IMR-90 (cell line): ENCODE measurements at regions not wholly inside any gene's neighbourhood (a gene's known extent, or its start where the extent isn't known, plus 50 kb on each side); places are given as distances from the start of the nearest gene placed in this dataset.

ENCODE experiments used
- ATAC-seq: fragments of 200-7000 bp; cut with Tn5 transposase; 2 replicates; pipeline ENCODE4 v1.9.1; 2020; ENCODE audit warnings: low read depth, mild to moderate bottlenecking, moderate library complexity
- BruUV-seq: library from RNA; stranded (reverse); fragments of 400-500 nt; replicated peaks from 2 replicates; lab custom pipeline; 2021; lab: Mats Ljungman, UMichigan
- CTCF ChIA-PET: fragments of 300-600 bp; formaldehyde crosslinking; extraction: SDS; loops from one replicate; lab custom pipeline; 2021; ENCODE audit warnings: antibody characterized with exemption; lab: Yijun Ruan, JAX
- POLR2A ChIA-PET: fragments of 300-600 bp; sonication (Branson Sonifier 250); formaldehyde crosslinking; loops from one replicate; lab custom pipeline; 2022; ENCODE audit warnings: antibody characterized with exemption; ENCODE audit not compliant: unreplicated experiment; lab: Charles Lee
- DNase-seq: peaks from one replicate; pipeline ENCODE4 v3.0.0; 2013
- H2AFZ ChIP-seq: replicated peaks from 2 replicates; pipeline ENCODE3; 2013; ENCODE audit warnings: low read length, mild to moderate bottlenecking; ENCODE audit not compliant: poor library complexity
- H2AK5ac ChIP-seq: 2 replicates; pipeline ENCODE4 v1.6.1; 2013; ENCODE audit warnings: low read depth, low read length, inconsistent platforms
- H2AK9ac ChIP-seq: replicated peaks from 2 replicates; pipeline ENCODE3; 2013; ENCODE audit warnings: mild to moderate bottlenecking, low read depth, low read length, moderate library complexity; ENCODE audit not compliant: poor library complexity
- H2BK120ac ChIP-seq: 2 replicates; pipeline ENCODE4 v1.6.1; 2013; ENCODE audit warnings: low read depth, low read length, inconsistent platforms
- H2BK15ac ChIP-seq: 3 replicates; pipeline ENCODE4 v1.6.1; 2013; ENCODE audit warnings: low read depth, low read length, inconsistent platforms
- H2BK20ac ChIP-seq: 2 replicates; pipeline ENCODE4 v1.6.1; 2013; ENCODE audit warnings: low read depth, mild to moderate bottlenecking, inconsistent platforms, low read length, moderate library complexity
- H2BK5ac ChIP-seq: 2 replicates; pipeline ENCODE4 v1.6.1; 2013; ENCODE audit warnings: mild to moderate bottlenecking, low read depth, low read length, inconsistent platforms; ENCODE audit not compliant: poor library complexity, severe bottlenecking
- H3K14ac ChIP-seq: replicated peaks from 2 replicates; pipeline ENCODE4 v1.6.1; 2013; ENCODE audit warnings: low read depth, low read length, inconsistent platforms
- H3K18ac ChIP-seq: 2 replicates; pipeline ENCODE4 v1.6.1; 2013; ENCODE audit warnings: low read depth, low read length, control low read depth
- H3K23ac ChIP-seq: 2 replicates; pipeline ENCODE4 v1.6.1; 2013; ENCODE audit warnings: low read depth, low read length, inconsistent platforms
- H3K27ac ChIP-seq: 2 replicates; pipeline ENCODE4 v1.5.1; 2013; ENCODE audit warnings: mild to moderate bottlenecking, control low read depth, low read length; ENCODE audit not compliant: insufficient read depth
- H3K27me3 ChIP-seq: 2 replicates; pipeline ENCODE4 v1.6.1; 2013; ENCODE audit warnings: low read length; ENCODE audit not compliant: control insufficient read depth, insufficient read depth
- H3K36me3 ChIP-seq: 2 replicates; pipeline ENCODE4 v1.6.1; 2013; ENCODE audit warnings: low read length, mixed read lengths; ENCODE audit not compliant: control insufficient read depth, insufficient read depth
- H3K4ac ChIP-seq: 2 replicates; pipeline ENCODE4 v1.6.1; 2013; ENCODE audit warnings: low read depth, low read length, inconsistent platforms
- H3K4me1 ChIP-seq: 2 replicates; pipeline ENCODE4 v1.6.1; 2013; ENCODE audit warnings: low read length, mixed read lengths; ENCODE audit not compliant: control insufficient read depth, insufficient read depth
- H3K4me2 ChIP-seq: 2 replicates; pipeline ENCODE4 v1.6.1; 2013; ENCODE audit warnings: low read depth, mild to moderate bottlenecking, control low read depth, low read length, moderate library complexity
- H3K4me3 ChIP-seq: 2 replicates; pipeline ENCODE4 v1.5.1; 2013; ENCODE audit warnings: low read depth, mild to moderate bottlenecking, control low read depth, low read length, moderate library complexity; ENCODE audit not compliant: insufficient read depth
- H3K56ac ChIP-seq: 2 replicates; pipeline ENCODE4 v1.6.1; 2013; ENCODE audit warnings: low read length, inconsistent platforms; ENCODE audit not compliant: insufficient read depth; ENCODE audit errors: extremely low read depth
- H3K79me1 ChIP-seq, 2 experiments: 2 replicates each; pipeline ENCODE4 v1.6.1; 2013; ENCODE audit warnings: low read length in 2 of 2, inconsistent platforms in 1 of 2, low read depth in 1 of 2
- H3K9ac ChIP-seq: 2 replicates; pipeline ENCODE4 v1.6.1; 2013; ENCODE audit warnings: low read depth, low read length, control low read depth
- H3K9me1 ChIP-seq: 2 replicates; pipeline ENCODE4 v1.6.1; 2013; ENCODE audit warnings: low read length, inconsistent platforms; ENCODE audit not compliant: insufficient read depth
- H3K9me3 ChIP-seq: 2 replicates; pipeline ENCODE4 v1.6.1; 2013; ENCODE audit warnings: low read length; ENCODE audit not compliant: control insufficient read depth, insufficient read depth
- H4K20me1 ChIP-seq: 2 replicates; pipeline ENCODE4 v1.6.1; 2013; ENCODE audit warnings: low read length, inconsistent platforms; ENCODE audit not compliant: insufficient read depth
- H4K5ac ChIP-seq: 2 replicates; pipeline ENCODE4 v1.6.1; 2013; ENCODE audit warnings: mild to moderate bottlenecking, low read depth, low read length, control low read depth
- H4K8ac ChIP-seq, 2 experiments: 2 replicates each; pipeline ENCODE4 v1.6.1; 2013; ENCODE audit warnings: low read depth in 2 of 2, low read length in 2 of 2, control low read depth in 1 of 2, inconsistent platforms in 1 of 2
- H4K91ac ChIP-seq: 2 replicates; pipeline ENCODE4 v1.6.1; 2013; ENCODE audit warnings: low read depth, low read length, inconsistent platforms; ENCODE audit not compliant: insufficient read depth
- CEBPB ChIP-seq: IDR thresholded peaks from 2 replicates; pipeline ENCODE4 v1.6.1; 2012; ENCODE audit warnings: low read depth, low read length, improper control_type of control experiment
- MAFK ChIP-seq: IDR thresholded peaks from 2 replicates; pipeline ENCODE4 v1.6.1; 2012; ENCODE audit warnings: low read depth, low read length, improper control_type of control experiment
- RAD21 ChIP-seq: IDR thresholded peaks from 2 replicates; pipeline ENCODE4 v1.6.1; 2012; ENCODE audit warnings: low read length, improper control_type of control experiment
- WGBS, 2 experiments: methylation state at CpG; one replicate each; pipeline versions ENCODE4 v1.1.5 to v1.1.7; 2013; ENCODE audit warnings: missing lambda C conversion rate in 2 of 2; ENCODE audit not compliant: insufficient read length in 1 of 2; ENCODE audit errors: extremely low coverage in 2 of 2; 5-methylcytosine and 5-hydroxymethylcytosine counted together
- dilution Hi-C: fragments of 300-500 bp; cut with HindIII; formaldehyde crosslinking; loops from one replicate; pipeline ENCODE4 v1.14.3; 2018; ENCODE audit warnings: low sequenced_read_pairs; ENCODE audit not compliant: unreplicated experiment
- in situ Hi-C: fragments of 300-500 bp; cut with MboI; formaldehyde crosslinking; loops from 3 replicates; pipeline ENCODE4 v1.14.3; 2019; ENCODE audit warnings: low sequenced_read_pairs, inconsistent platforms, mixed read lengths
- intact Hi-C: fragments of 100-400 bp; cut with micrococcal nuclease; formaldehyde crosslinking; loops from 2 replicates; pipeline ENCODE4 v1.10.0; 2022

DNA sequence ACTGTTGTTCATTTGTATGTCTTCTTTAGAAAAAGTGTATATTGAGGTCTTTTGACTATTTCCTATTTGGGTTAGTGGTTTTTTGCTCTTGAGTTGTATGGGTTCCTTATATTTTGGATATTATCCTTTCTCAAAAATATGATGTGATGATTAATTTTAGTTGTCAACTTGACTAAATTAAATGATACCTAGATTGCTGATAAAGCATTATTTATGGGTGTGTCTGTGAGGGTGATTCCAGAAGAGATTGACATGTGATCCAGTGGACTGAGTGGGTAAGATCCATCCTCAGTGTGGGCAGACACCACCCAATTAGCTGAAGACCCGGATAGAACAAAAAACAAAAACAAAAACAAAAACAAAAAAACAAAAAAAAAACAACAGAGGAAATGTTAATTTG is 115.1 kb upstream of the KIF2A start:
- no TSS peak for BruUV-seq
- DNase-seq: no peak
- POLR2A ChIA-PET: no interaction called here
- Histone ChIP-seq H2BK20ac (no peak overlapping the region), H3K4me2 (no peak overlapping the region), H3K4me1 (no peaks in the 10 kb centered on the region), H3K36me3 (no peaks in the 10 kb centered on the region), H3K14ac (no peak overlapping the region), H3K23ac (no peak overlapping the region), H2BK120ac (no peak overlapping the region), H2AK5ac (no peak overlapping the region), H3K56ac (no peak overlapping the region), H3K18ac (no peak overlapping the region), H3K9me1 (no peaks in the 10 kb centered on the region), H3K27me3 (no peaks in the 10 kb centered on the region), H3K4ac (no peak overlapping the region), H4K5ac (no peak overlapping the region), H3K4me3 (no peak overlapping the region), H2BK15ac (no peak overlapping the region), H4K91ac (no peak overlapping the region), H4K8ac (no peak overlapping the region), H2BK5ac (no peak overlapping the region), H3K27ac (no peak overlapping the region), H3K9ac (no peak overlapping the region), H4K20me1 (no peaks in the 10 kb centered on the region), H3K79me1 (no peaks in the 10 kb centered on the region), H2AFZ (no peak overlapping the region), H3K9me3 (no peaks in the 10 kb centered on the region), H2AK9ac (no peak overlapping the region)
- CTCF ChIA-PET: no interaction called here
- ATAC-seq: no peak
- TF ChIP-seq MAFK: peak; percentile 82
- TF ChIP-seq RAD21: no peak
- no peak for TF ChIP-seq CEBPB
- WGBS, 2 experiments: no CpG with 5 or more reads among the region's 1 CpG
- in situ Hi-C loops: no loop called here
- intact Hi-C loops: no loop called here
- dilution Hi-C loops: no loop called here
